ENCODE measurements at regions not wholly inside any gene's neighbourhood (a gene's known extent, or its start where the extent isn't known, plus 50 kb on each side); places are given as distances from the start of the nearest gene placed in this dataset.

GRCh38 chr19:31018936-31019335 lies 330.3 kb downstream of the TSHZ3 start:
- no peak for TF ChIP-seq CTCF (IDR thresholded peaks at IDR 0.05)

GRCh38 chr19:31015778-31016177 lies 333.5 kb downstream of the TSHZ3 start:
- TF ChIP-seq CTCF (IDR thresholded peaks at IDR 0.05), result no peak

DNA sequence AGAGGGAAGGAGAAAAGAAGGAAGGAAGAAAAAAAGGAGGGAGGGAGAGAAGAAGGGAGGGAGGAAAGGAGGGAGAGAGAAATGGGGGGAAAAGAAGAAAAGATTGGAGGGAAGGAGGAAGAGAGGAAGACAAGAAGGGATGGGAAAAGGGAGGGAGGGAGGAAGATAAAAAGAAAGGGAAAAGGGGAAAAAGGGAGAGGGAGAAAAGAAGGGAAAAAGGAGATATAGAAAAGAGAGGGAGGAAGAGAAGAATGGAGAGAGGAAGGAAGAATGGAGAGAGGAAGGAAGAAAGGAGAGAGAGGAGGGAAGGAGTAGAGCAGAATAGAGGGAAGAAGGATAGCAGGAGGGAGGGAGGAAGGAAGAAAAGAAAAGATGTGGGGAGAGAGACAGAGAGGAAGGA lies 334.6 kb downstream of the TSHZ3 start:
- no peak for TF ChIP-seq CTCF (IDR thresholded peaks at IDR 0.05)

DNA sequence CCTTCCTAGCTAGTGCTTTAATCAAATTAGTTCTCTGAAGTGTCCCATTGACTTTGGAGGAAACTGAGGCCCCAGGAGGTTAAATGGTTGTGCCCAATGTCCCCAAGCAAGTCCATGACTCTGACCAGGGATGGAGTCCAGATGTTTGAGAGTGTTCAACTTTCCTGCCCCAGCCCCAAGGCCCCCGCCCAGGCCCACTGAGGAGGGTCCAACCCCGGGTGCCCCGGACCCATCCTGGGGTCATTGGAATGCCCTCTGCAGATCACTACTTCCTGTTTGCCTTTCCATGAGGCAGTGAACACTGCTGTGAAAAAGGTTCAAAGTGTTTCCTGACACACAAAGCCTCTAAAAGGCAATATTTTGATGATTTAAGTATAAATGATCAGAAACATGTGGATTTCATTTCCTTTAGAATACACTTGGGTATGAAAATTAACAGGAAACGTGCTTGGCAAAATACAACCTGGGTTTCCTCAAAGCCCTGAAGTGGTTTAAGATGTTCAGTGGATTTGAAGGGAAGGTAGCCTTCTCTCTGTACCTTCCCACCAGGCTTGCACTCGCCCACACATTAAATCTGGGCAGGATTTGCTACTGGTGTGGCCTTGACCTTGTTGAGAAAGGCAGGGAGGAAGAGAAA lies 335.7 kb downstream of the TSHZ3 start:
- no peak for TF ChIP-seq CTCF (IDR thresholded peaks at IDR 0.05)

DNA sequence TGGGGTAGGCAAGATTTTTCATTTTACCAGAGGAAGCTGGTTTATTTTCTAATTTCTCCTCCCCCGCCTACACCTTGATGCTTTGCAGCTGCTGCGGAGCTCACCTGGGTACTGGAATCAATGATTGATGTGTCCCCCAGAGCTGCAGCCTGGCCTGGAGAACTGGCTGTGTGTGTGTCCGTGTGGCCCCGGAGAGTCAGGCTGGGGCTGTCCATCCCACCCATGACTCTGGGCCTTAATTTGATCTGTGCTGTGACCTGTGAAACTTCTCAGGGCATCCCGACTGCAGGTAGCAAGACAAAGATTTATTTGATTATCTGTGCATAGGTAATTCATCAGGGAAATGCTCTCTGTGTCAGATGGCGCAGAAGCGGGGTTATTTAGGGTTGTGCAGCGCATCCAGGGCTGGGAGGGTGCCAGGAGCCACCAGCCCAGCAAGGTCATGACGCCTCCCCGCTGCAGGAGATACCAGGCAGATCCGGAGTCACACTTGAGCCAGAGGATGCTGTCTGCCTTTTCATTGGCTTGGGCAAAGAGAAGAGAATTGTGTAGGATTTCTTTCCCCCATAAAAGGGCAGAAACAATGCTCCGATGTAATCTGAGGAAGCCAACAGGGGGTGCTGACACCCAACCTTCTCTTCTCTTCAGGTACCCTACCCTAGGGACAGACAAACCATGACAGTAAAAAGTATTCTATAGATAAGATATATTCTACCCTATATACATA lies 346.6 kb downstream of the TSHZ3 start:
- no peak for TF ChIP-seq CTCF (IDR thresholded peaks at IDR 0.05)

DNA sequence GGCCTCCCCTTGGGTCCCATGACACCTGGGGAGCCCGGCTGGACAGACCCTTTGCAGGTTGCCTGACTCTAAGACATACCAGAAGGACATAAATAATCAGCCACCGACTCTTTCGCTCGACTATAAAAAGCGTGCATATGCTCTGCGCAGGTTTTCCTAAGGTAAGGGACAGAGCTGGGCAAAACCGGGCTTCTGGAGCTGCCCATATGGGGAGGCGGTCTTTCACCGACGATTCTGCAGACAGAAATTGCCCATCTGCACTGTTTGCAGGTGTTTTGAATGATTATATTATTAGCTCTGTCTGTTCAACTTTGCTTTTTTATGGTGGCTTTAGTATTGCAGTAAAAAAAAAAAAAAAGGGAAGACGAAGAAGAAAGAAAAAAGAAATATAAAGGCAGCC lies 347.2 kb downstream of the TSHZ3 start:
- no peak for TF ChIP-seq CTCF (IDR thresholded peaks at IDR 0.05)

- TF ChIP-seq CTCF (IDR thresholded peaks at IDR 0.05), result no peak
Observed at GRCh38 chr19:31000913-31001312, 348.3 kb downstream of the TSHZ3 start.
